ENCODE measurements at regions not wholly inside any gene's neighbourhood (a gene's known extent, or its start where the extent isn't known, plus 50 kb on each side); places are given as distances from the start of the nearest gene placed in this dataset.

GRCh38 chr9:82170866-82171265, 182.3 kb downstream of the SPATA31D1 start:
- no peak for TF ChIP-seq CTCF (conservative IDR thresholded peaks at IDR 0.05; ENCODE audit: low read depth, low read length)
- TF ChIP-seq EZH2 (IDR thresholded peaks at IDR 0.05; ENCODE audit: borderline replicate concordance, low read depth, low read length, poor library complexity, severe bottlenecking): no peak

All from A673 (cell line).